HFF-Myc (cell line): ENCODE measurements at regions not wholly inside any gene's neighbourhood (a gene's known extent, or its start where the extent isn't known, plus 50 kb on each side); places are given as distances from the start of the nearest gene placed in this dataset.
"Not testable (repeated sequence)": the region's sequence is repeated elsewhere in the genome, so short reads cannot be mapped to it uniquely, and the experiment has no call there.

Experiments used
- DNase-seq: peaks from one replicate; pipeline ENCODE4 v3.0.0-alpha.2; 2011; ENCODE audit warnings: low read depth; ENCODE audit errors: extremely low read depth
- H3K4me3 ChIP-seq: replicated peaks from 2 replicates; pipeline ENCODE4 v1.5.1; 2011; ENCODE audit warnings: low read depth, mild to moderate bottlenecking, control low read depth, low read length
- TF ChIP-seq, protein P1 (sequence below): IDR thresholded peaks from 2 replicates; pipeline ENCODE4 v1.5.1; 2012; ENCODE audit warnings: mild to moderate bottlenecking, low read depth, low read length, control low read depth; ENCODE audit errors: missing control alignments

DNA sequence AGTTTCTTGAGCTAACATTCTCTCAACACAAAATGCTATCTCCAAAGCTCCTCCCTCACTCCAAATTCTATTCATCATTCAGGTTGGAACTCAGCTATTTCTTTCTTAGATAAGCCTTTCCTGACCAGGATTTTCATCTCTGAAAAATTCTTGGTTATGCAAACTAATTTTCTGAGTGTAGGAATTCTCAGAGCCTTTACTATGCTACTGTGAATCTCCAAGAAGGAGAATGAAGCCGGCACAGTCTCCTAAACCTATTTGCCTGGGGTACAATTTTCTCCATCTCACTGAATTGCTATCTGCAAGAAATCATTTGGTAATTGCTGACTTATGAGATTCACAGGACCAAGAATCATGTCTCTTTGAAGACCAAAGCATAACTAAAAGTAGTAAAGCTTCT, 325.9 kb upstream of the ESRRG start:
- TF ChIP-seq, protein P1, sequence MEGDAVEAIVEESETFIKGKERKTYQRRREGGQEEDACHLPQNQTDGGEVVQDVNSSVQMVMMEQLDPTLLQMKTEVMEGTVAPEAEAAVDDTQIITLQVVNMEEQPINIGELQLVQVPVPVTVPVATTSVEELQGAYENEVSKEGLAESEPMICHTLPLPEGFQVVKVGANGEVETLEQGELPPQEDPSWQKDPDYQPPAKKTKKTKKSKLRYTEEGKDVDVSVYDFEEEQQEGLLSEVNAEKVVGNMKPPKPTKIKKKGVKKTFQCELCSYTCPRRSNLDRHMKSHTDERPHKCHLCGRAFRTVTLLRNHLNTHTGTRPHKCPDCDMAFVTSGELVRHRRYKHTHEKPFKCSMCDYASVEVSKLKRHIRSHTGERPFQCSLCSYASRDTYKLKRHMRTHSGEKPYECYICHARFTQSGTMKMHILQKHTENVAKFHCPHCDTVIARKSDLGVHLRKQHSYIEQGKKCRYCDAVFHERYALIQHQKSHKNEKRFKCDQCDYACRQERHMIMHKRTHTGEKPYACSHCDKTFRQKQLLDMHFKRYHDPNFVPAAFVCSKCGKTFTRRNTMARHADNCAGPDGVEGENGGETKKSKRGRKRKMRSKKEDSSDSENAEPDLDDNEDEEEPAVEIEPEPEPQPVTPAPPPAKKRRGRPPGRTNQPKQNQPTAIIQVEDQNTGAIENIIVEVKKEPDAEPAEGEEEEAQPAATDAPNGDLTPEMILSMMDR, result no peak
- no peak for DNase-seq
- no peak overlapping the region for H3K4me3 ChIP-seq

- no peak for DNase-seq
- TF ChIP-seq, protein P1, result peak; percentile 29
- no peak overlapping the region for H3K4me3 ChIP-seq
Measured at GRCh38 chr1:217048104-217048707, 325.0 kb upstream of the ESRRG start.

DNA sequence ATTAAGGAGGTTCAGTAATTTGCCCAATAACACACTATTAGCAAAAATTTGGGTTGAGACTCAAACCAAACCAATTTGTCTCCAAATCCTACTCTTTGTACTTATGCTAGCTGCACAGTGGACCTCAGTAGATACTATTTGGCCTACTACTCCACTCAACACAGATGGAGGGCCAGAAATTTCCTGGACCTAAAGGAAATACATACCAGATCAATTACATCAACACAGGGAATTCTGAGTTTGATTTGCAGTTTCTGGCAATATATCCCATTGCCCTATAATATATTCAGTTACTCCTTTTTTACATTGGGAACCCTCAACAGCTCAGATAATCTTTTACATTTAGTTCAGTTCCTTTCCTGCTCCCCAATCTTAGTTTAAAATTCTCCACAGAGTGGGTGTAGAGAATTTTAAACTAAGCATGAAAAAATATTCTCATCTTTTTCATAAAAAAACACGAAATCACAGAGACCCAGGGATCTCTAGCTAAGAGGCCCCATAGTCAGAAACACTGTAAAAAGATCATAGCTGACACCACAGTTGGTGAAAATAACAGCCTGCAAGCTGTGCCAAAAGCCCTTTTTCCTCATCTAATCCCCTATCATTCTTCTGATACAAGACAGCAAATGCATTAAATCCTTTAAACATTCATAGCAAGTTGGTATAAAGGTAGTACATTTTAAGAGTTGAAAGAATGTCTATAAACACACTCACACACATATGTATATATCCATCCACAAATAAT, 317.7 kb upstream of the ESRRG start:
- TF ChIP-seq, protein P1, result no peak
- no peak for DNase-seq
- no peak overlapping the region for H3K4me3 ChIP-seq

- TF ChIP-seq, protein P1, result no peak
- DNase-seq, result no peak
- no peak overlapping the region for H3K4me3 ChIP-seq
Measured at GRCh38 chr1:217039926-217040325, 316.7 kb upstream of the ESRRG start.

DNA sequence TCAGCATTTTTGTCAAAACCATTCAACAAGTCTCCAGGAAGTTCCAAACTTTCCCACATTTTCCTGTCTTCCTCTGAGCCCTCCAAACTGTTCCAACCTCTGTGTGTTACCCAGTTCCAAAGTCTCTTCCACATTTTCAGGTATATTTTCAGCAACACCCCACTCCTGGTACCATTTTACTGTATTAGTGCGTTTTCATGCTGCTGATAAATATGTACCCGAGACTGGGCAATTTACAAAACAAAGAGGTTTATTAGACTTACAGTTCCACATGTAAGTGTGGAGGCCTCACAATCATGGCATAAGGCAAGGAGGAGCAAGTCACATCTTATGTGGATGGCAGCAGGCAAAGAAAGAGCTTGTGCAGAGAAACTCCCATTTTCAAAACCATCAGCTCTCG, 315.9 kb upstream of the ESRRG start:
- H3K4me3 ChIP-seq, DNase-seq: not testable (repeated sequence)

DNA sequence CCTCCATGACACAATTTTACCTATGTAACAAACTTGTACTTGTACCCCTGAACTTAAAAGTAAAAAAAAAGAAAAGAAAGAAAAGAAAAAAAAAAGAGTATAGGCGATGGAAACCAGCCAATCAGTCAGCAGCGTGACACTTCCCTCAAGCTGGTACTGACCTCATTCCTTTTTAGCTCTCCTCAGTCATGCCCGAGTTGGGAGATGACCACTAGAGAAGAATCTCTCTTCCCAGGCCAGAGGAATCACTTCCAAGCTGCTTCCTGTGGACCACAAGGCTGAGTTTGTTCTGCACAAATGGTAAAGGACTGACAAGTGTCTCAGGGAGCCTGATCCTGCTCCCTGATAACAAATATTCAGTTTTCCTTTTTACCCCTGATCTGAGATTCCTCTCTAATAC, 313.5 kb upstream of the ESRRG start:
- TF ChIP-seq, protein P1, result no peak
- no peak for DNase-seq
- H3K4me3 ChIP-seq, result no peak overlapping the region

- H3K4me3 ChIP-seq, result no peak overlapping the region
- DNase-seq, result no peak
- TF ChIP-seq, protein P1, result no peak
Measured at GRCh38 chr1:217032715-217033367, 309.6 kb upstream of the ESRRG start.
